MM.1S (cell line): ENCODE measurements at regions not wholly inside any gene's neighbourhood (a gene's known extent, or its start where the extent isn't known, plus 50 kb on each side); places are given as distances from the start of the nearest gene placed in this dataset.
"Not testable (repeated sequence)": the region's sequence is repeated elsewhere in the genome, so short reads cannot be mapped to it uniquely, and the experiment has no call there.

Experiments
- DNase-seq: peaks from one replicate; pipeline ENCODE4 v3.0.0-alpha.2; 2015
- H2AFZ ChIP-seq: fragments of 300-600 bp; sonication (generic); 2 replicates; pipeline ENCODE4 v1.6.0; 2016; ENCODE audit warnings: antibody characterized with exemption, low read length
- H3F3A ChIP-seq: fragments of 300-600 bp; sonication (generic); 2 replicates; pipeline ENCODE4 v1.6.1; 2016; ENCODE audit warnings: mild to moderate bottlenecking, antibody characterized with exemption, low read length, moderate library complexity, mixed read lengths; ENCODE audit not compliant: insufficient read depth
- H3K27ac ChIP-seq: fragments of 300-600 bp; sonication (generic); 2 replicates; pipeline ENCODE4 v1.5.1; 2016; ENCODE audit warnings: mild to moderate bottlenecking, low read length
- H3K27me3 ChIP-seq: fragments of 300-600 bp; sonication (generic); replicated peaks from 2 replicates; pipeline ENCODE4 v1.6.0; 2016; ENCODE audit warnings: low read length; ENCODE audit not compliant: insufficient read depth
- H3K36me3 ChIP-seq: fragments of 300-600 bp; sonication (generic); replicated peaks from 2 replicates; pipeline ENCODE4 v1.6.1; 2016; ENCODE audit warnings: mild to moderate bottlenecking, low read length, mixed read lengths; ENCODE audit not compliant: insufficient read depth
- H3K4me1 ChIP-seq: fragments of 300-600 bp; sonication (generic); 2 replicates; pipeline ENCODE4 v1.6.1; 2016; ENCODE audit warnings: low read length, mixed read lengths
- H3K4me2 ChIP-seq: fragments of 300-600 bp; sonication (generic); 2 replicates; pipeline ENCODE4 v1.6.0; 2016; ENCODE audit warnings: low read depth, low read length
- H3K4me3 ChIP-seq: fragments of 300-600 bp; sonication (generic); 2 replicates; pipeline ENCODE4 v1.5.1; 2016; ENCODE audit warnings: low read length, mixed read lengths
- H3K79me2 ChIP-seq: fragments of 300-600 bp; sonication (generic); 2 replicates; pipeline ENCODE4 v1.6.1; 2016; ENCODE audit warnings: mixed run types, low read length, mixed read lengths
- H3K9ac ChIP-seq: fragments of 300-600 bp; sonication (generic); 2 replicates; pipeline ENCODE4 v1.6.1; 2016; ENCODE audit warnings: low read length, mixed read lengths
- H3K9me2 ChIP-seq: fragments of 300-600 bp; sonication (generic); replicated peaks from 2 replicates; pipeline ENCODE4 v1.6.1; 2016; ENCODE audit warnings: mild to moderate bottlenecking, low read length, mixed read lengths; ENCODE audit not compliant: insufficient read depth
- H3K9me3 ChIP-seq: fragments of 300-600 bp; sonication (generic); replicated peaks from 2 replicates; pipeline ENCODE4 v1.6.1; 2016; ENCODE audit warnings: mild to moderate bottlenecking, low read length, mixed read lengths; ENCODE audit not compliant: insufficient read depth
- H4K20me1 ChIP-seq: fragments of 300-600 bp; sonication (generic); 2 replicates; pipeline ENCODE4 v1.6.1; 2016; ENCODE audit warnings: mild to moderate bottlenecking, low read length, moderate library complexity, mixed read lengths; ENCODE audit not compliant: insufficient read depth
- EZH2 ChIP-seq: fragments of 300-600 bp; sonication (generic); optimal IDR thresholded peaks from 2 replicates; pipeline ENCODE3; 2017; ENCODE audit warnings: low read depth, mild to moderate bottlenecking, antibody characterized with exemption, low read length, mixed read lengths
- EZH2phosphoT487 ChIP-seq: fragments of 300-600 bp; sonication (generic); IDR thresholded peaks from 2 replicates; pipeline ENCODE4 v1.6.1; 2018; ENCODE audit warnings: antibody characterized with exemption, low read length
- TF ChIP-seq, protein P1 (sequence below): fragments of 300-600 bp; sonication (generic); IDR thresholded peaks from 2 replicates; pipeline ENCODE4 v1.5.1; 2016; ENCODE audit warnings: antibody characterized with exemption, low read length, mixed read lengths

DNA sequence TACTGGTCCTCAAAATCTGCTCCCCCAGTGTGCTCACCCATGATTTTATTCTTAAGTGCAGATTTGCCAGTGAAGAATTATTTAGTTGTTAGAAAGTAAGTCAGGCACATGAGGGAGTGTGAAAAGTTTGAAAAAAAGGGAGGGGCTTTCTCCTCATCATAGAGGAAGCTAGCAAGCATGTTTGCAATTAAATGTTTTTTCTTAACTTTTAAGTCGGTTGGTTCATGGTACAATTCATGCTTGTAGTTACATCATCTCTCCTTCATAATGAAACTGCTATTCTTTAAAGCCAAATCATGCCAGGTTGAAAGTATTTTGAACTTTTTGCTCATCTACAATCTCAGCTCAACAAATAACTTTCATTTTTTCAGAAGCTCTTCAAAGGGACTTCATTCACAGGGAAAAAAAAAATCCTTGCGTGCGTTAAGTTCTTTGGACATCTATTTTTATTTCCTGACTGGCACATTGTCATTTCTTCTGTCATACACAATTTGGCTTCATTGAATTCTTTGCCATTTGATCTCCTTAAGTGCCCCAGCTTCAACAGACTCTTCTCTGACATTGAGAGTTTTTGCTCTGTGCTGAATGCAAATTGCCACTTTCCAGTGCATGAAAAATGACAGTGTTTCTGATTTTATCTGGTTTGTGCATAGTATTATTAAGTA is 456.9 kb downstream of the TMEM232 start:
- Histone ChIP-seq H3K27ac (peak overlapping the region; percentile 53; the same call in 1 of the 2 replicates), H3F3A (peaks cover 18% of the 10 kb centered on the region), H3K4me1 (peaks cover 25% of the 10 kb centered on the region), H3K9ac (no peak overlapping the region), H3K36me3 (no peaks in the 10 kb centered on the region), H3K27me3 (no peaks in the 10 kb centered on the region), H2AFZ (no peak overlapping the region), H3K9me3 (no peaks in the 10 kb centered on the region), H4K20me1 (no peaks in the 10 kb centered on the region), H3K9me2 (no peaks in the 10 kb centered on the region), H3K4me3 (no peak overlapping the region), H3K79me2 (no peaks in the 10 kb centered on the region), H3K4me2 (peak overlapping the region; percentile 53; the same call in 1 of the 2 replicates)
- TF ChIP-seq EZH2phosphoT487 (no peak), EZH2 (no peak)
- TF ChIP-seq, protein P1, sequence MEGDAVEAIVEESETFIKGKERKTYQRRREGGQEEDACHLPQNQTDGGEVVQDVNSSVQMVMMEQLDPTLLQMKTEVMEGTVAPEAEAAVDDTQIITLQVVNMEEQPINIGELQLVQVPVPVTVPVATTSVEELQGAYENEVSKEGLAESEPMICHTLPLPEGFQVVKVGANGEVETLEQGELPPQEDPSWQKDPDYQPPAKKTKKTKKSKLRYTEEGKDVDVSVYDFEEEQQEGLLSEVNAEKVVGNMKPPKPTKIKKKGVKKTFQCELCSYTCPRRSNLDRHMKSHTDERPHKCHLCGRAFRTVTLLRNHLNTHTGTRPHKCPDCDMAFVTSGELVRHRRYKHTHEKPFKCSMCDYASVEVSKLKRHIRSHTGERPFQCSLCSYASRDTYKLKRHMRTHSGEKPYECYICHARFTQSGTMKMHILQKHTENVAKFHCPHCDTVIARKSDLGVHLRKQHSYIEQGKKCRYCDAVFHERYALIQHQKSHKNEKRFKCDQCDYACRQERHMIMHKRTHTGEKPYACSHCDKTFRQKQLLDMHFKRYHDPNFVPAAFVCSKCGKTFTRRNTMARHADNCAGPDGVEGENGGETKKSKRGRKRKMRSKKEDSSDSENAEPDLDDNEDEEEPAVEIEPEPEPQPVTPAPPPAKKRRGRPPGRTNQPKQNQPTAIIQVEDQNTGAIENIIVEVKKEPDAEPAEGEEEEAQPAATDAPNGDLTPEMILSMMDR, result no peak
- DNase-seq, result no peak

DNA sequence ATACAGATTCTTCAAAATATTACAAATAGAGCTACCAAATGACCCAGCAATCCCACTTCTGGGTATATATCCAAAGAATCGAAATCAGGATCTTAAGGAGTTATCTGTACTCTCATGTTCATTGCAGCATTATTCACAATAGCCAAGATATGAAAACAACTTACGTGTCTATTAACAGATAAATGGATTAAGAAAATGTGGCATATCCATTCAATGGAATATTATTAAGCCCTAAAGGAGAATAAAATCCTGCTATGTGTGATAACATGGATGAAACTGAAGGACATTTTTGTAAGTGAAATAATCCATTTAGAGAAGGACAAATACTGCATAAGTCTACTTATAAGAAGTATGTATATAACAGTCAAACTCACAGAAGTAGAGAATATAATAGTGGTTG is 450.6 kb downstream of the TMEM232 start:
- DNase-seq, result no peak
- no peak overlapping the region for H3K9ac ChIP-seq
- H3K9me3 ChIP-seq, result no peaks in the 10 kb centered on the region
- no peaks in the 10 kb centered on the region for H3K36me3 ChIP-seq
- H3K79me2 ChIP-seq, result no peaks in the 10 kb centered on the region
- TF ChIP-seq, protein P1, result no peak
- TF ChIP-seq EZH2 (no peak), EZH2phosphoT487 (no peak)
- H4K20me1 ChIP-seq, result no peaks in the 10 kb centered on the region
- no peaks in the 10 kb centered on the region for H3K9me2 ChIP-seq
- H3K4me2 ChIP-seq, result no peak overlapping the region
- H3K4me3 ChIP-seq, result no peak overlapping the region
- H3F3A ChIP-seq, result no peaks in the 10 kb centered on the region
- no peak overlapping the region for H2AFZ ChIP-seq
- no peak overlapping the region for H3K27ac ChIP-seq
- H3K27me3 ChIP-seq, result no peaks in the 10 kb centered on the region
- H3K4me1 ChIP-seq, result no peaks in the 10 kb centered on the region

DNA sequence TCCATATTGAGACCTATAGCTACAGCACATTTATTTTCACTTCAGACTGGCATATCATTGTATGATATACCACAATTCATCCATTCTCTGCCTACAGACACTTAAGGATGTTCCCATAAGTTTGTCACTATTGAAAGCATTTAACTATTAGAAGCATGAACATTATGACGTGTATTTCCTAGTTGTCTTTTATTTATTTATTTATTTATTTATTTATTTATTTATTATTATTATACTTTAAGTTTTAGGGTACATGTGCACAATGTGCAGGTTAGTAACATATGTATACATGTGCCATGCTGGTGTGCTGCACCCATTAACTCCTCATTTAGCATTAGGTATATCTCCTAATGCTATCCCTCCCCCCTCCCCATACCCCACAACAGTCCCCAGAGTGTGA is 448.0 kb downstream of the TMEM232 start:
- not testable (repeated sequence) for H2AFZ ChIP-seq, H3K27ac ChIP-seq, H3K4me3 ChIP-seq, H3K4me2 ChIP-seq, H3K36me3 ChIP-seq, H3K9ac ChIP-seq, H3K27me3 ChIP-seq, H4K20me1 ChIP-seq, DNase-seq, H3K9me3 ChIP-seq, H3K9me2 ChIP-seq, H3F3A ChIP-seq, H3K79me2 ChIP-seq, H3K4me1 ChIP-seq

DNA sequence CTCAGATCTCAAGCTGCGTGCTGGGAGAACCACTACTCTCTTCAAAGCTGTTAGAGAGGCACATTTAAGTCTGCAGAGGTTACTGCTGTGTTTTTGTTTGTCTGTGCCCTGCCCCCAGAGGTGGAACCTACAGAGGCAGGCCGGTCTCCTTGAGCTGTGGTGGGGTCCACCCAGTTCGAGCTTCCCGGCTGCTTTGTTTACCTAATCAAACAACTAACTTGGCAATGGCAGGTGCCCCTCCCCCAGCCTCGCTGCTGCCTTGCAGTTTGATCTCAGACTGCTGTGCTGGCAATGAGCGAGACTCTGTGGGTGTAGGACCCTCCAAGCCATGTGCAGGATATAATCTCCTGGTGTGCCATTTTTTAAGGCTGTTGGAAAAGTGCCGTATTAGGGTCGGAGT is 442.4 kb downstream of the TMEM232 start:
- not testable (repeated sequence) for H3K36me3 ChIP-seq, H3K27ac ChIP-seq, H3K4me3 ChIP-seq, H3F3A ChIP-seq, H3K4me1 ChIP-seq, H3K9me3 ChIP-seq, H4K20me1 ChIP-seq, H2AFZ ChIP-seq, H3K27me3 ChIP-seq, H3K79me2 ChIP-seq, H3K4me2 ChIP-seq, H3K9me2 ChIP-seq, DNase-seq, H3K9ac ChIP-seq
